ENCODE measurements at regions not wholly inside any gene's neighbourhood (a gene's known extent, or its start where the extent isn't known, plus 50 kb on each side); places are given as distances from the start of the nearest gene placed in this dataset.

GRCh38 chr14:53551862-53552261, 398.7 kb upstream of the DDHD1 start:
- no peak for TF ChIP-seq CTCF (conservative IDR thresholded peaks at IDR 0.05 in 1 of 2, IDR thresholded peaks at IDR 0.05 in 1 of 2; ENCODE audit: extremely low read depth in 1 of 2, insufficient read depth in 1 of 2, low read depth in 1 of 2, low read length in 2 of 2)
- TF ChIP-seq EZH2 (IDR thresholded peaks at IDR 0.05; ENCODE audit: borderline replicate concordance, low read length), result no peak
